GM23248 (cell line): ENCODE measurements at regions not wholly inside any gene's neighbourhood (a gene's known extent, or its start where the extent isn't known, plus 50 kb on each side); places are given as distances from the start of the nearest gene placed in this dataset.

ENCODE experiments used
- EZH2 ChIP-seq: fragments of 200-600 bp; sonication (generic); IDR thresholded peaks from 2 replicates; pipeline ENCODE4 v1.6.1; 2018; ENCODE audit warnings: antibody characterized with exemption, mild to moderate bottlenecking; ENCODE audit not compliant: insufficient read depth, poor library complexity, severe bottlenecking
- EZH2phosphoT487 ChIP-seq: fragments of 200-600 bp; sonication (generic); IDR thresholded peaks from 2 replicates; pipeline ENCODE4 v1.6.1; 2018; ENCODE audit warnings: antibody characterized with exemption, moderate library complexity, mild to moderate bottlenecking, low read depth; ENCODE audit not compliant: insufficient read depth

DNA sequence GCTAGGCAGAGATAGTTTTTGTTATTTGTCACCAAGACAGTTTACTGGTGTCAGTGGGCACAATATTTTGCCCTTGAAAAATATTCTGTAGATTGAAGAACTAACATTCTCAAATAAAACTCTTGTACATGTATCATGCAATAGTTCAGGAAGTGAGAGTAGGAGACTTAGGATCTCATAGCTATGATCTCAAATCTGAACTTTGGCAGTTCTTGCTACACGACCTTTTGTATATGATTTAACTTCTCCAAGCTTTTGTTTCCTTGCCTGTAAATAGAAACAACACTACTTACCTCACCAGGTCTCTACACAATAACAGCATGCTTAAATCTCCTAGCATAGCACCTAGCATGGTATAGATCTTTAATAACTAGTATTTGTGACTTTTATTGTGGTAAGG, 219.9 kb downstream of the ICOS start:
- TF ChIP-seq EZH2 (no peak), EZH2phosphoT487 (no peak)
